Esophagus mucosa (tissue), 1 donor: ENCODE measurements at regions not wholly inside any gene's neighbourhood (a gene's known extent, or its start where the extent isn't known, plus 50 kb on each side); places are given as distances from the start of the nearest gene placed in this dataset.
"Not testable (repeated sequence)": the region's sequence is repeated elsewhere in the genome, so short reads cannot be mapped to it uniquely, and the experiment has no call there.

Experiments
- ATAC-seq: fragments of 200-7000 bp; cut with Tn5 transposase; one replicate; pipeline ENCODE4 v1.9.1; 2020
- donor health status: DM: yes; HTN: yes; CAD: no.

- no peak for ATAC-seq
Measured at GRCh38 chrX:115702982-115703381, 142.0 kb downstream of the PLS3 start.

- ATAC-seq: no peak
Measured at GRCh38 chrX:115709039-115709438, 148.1 kb downstream of the PLS3 start.

GRCh38 chrX:115712484-115712883 is 151.5 kb downstream of the PLS3 start:
- ATAC-seq: no peak

GRCh38 chrX:115713460-115713859 is 152.5 kb downstream of the PLS3 start:
- peak; percentile 92 for ATAC-seq

GRCh38 chrX:115719171-115719570 is 158.2 kb downstream of the PLS3 start:
- ATAC-seq: no peak

GRCh38 chrX:115722724-115723433 is 161.9 kb downstream of the PLS3 start:
- ATAC-seq: not testable (repeated sequence)

GRCh38 chrX:115725370-115725769 is 164.4 kb downstream of the PLS3 start:
- ATAC-seq: not testable (repeated sequence)

GRCh38 chrX:115727792-115728732 is 167.1 kb downstream of the PLS3 start:
- ATAC-seq: peak; percentile 82

GRCh38 chrX:115732530-115732929 is 171.6 kb downstream of the PLS3 start:
- not testable (repeated sequence) for ATAC-seq

GRCh38 chrX:115735269-115735668 is 174.3 kb downstream of the PLS3 start:
- not testable (repeated sequence) for ATAC-seq
